ENCODE measurements at regions not wholly inside any gene's neighbourhood (a gene's known extent, or its start where the extent isn't known, plus 50 kb on each side); places are given as distances from the start of the nearest gene placed in this dataset.
A peak's percentile ranks its signal among the peaks of the same experiment; 100 is the strongest.
"Not testable (repeated sequence)": the region's sequence is repeated elsewhere in the genome, so short reads cannot be mapped to it uniquely, and the experiment has no call there.

- Mint-ChIP-seq H3K36me3 (ENCODE audit: insufficient read depth, unreplicated experiment) (no peaks in the 10 kb centered on the region), H3K27ac (ENCODE audit: low read depth, unreplicated experiment) (no peak overlapping the region), H3K27me3 (ENCODE audit: insufficient read depth, unreplicated experiment) (no peaks in the 10 kb centered on the region), H3K4me3 (ENCODE audit: unreplicated experiment) (no peak overlapping the region), H3K9me3 (ENCODE audit: unreplicated experiment) (no peaks in the 10 kb centered on the region), H3K4me1 (ENCODE audit: insufficient read depth, unreplicated experiment) (no peaks in the 10 kb centered on the region)
- intact Hi-C loops (cut with micrococcal nuclease), result no loop called here
- ChIA-PET CTCF (no interaction called here), POLR2A (no interaction called here)
- TF ChIP-seq, protein P1, sequence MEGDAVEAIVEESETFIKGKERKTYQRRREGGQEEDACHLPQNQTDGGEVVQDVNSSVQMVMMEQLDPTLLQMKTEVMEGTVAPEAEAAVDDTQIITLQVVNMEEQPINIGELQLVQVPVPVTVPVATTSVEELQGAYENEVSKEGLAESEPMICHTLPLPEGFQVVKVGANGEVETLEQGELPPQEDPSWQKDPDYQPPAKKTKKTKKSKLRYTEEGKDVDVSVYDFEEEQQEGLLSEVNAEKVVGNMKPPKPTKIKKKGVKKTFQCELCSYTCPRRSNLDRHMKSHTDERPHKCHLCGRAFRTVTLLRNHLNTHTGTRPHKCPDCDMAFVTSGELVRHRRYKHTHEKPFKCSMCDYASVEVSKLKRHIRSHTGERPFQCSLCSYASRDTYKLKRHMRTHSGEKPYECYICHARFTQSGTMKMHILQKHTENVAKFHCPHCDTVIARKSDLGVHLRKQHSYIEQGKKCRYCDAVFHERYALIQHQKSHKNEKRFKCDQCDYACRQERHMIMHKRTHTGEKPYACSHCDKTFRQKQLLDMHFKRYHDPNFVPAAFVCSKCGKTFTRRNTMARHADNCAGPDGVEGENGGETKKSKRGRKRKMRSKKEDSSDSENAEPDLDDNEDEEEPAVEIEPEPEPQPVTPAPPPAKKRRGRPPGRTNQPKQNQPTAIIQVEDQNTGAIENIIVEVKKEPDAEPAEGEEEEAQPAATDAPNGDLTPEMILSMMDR (IDR thresholded peaks at IDR 0.05; ENCODE audit: unreplicated experiment), result no peak
- BruUV-seq (replicated peaks), result no TSS peak
- no peak for DNase-seq (ENCODE audit: unreplicated experiment)
These were observed 481.6 kb downstream of the PLPP3 start for GRCh38 chr1:56097713-56098112.

- TF ChIP-seq, protein P1 (IDR thresholded peaks at IDR 0.05; ENCODE audit: unreplicated experiment), result no peak
- BruUV-seq (replicated peaks), result no TSS peak
- ChIA-PET POLR2A (no interaction called here), CTCF (no interaction called here)
- no peaks in the 10 kb centered on the region for H3K4me1 Mint-ChIP-seq (ENCODE audit: insufficient read depth, unreplicated experiment)
- no peak overlapping the region for H3K4me3 Mint-ChIP-seq (ENCODE audit: unreplicated experiment)
- intact Hi-C loops (cut with micrococcal nuclease), result no loop called here
- H3K27ac Mint-ChIP-seq (ENCODE audit: low read depth, unreplicated experiment), result no peak overlapping the region
- H3K9me3 Mint-ChIP-seq (ENCODE audit: unreplicated experiment), result no peaks in the 10 kb centered on the region
- DNase-seq (ENCODE audit: unreplicated experiment), result peak; percentile 31
- H3K27me3 Mint-ChIP-seq (ENCODE audit: insufficient read depth, unreplicated experiment), result no peaks in the 10 kb centered on the region
- no peaks in the 10 kb centered on the region for H3K36me3 Mint-ChIP-seq (ENCODE audit: insufficient read depth, unreplicated experiment)
These were observed 483.4 kb downstream of the PLPP3 start for GRCh38 chr1:56095696-56096665.

DNA sequence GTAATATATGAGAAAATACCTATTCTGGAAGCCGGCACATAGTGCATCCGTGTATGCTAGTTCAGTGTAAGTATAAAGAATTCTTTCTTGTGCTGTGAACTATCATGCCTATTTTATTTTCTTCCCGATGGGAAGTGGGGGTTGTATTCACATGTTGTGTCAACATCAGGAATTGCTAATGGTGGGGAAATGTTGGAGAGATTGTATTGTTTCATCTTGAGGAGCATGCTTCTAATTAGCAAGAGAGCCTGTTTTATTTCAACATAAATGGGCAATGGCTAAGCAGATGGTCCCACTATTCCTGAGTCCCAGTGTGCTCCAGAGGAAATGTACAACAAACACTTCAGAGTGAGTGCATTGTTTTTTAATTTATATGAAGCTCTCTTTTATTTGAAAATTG lies 485.2 kb downstream of the PLPP3 start:
- DNase-seq (ENCODE audit: unreplicated experiment), result no peak
- intact Hi-C loops (cut with micrococcal nuclease), result no loop called here
- TF ChIP-seq, protein P1 (IDR thresholded peaks at IDR 0.05; ENCODE audit: unreplicated experiment), result no peak
- Mint-ChIP-seq H3K36me3 (ENCODE audit: insufficient read depth, unreplicated experiment) (no peaks in the 10 kb centered on the region), H3K4me1 (ENCODE audit: insufficient read depth, unreplicated experiment) (no peaks in the 10 kb centered on the region), H3K27me3 (ENCODE audit: insufficient read depth, unreplicated experiment) (no peaks in the 10 kb centered on the region), H3K9me3 (ENCODE audit: unreplicated experiment) (no peaks in the 10 kb centered on the region), H3K27ac (ENCODE audit: low read depth, unreplicated experiment) (no peak overlapping the region), H3K4me3 (ENCODE audit: unreplicated experiment) (no peak overlapping the region)
- ChIA-PET POLR2A (no interaction called here), CTCF (no interaction called here)
- BruUV-seq (replicated peaks), result no TSS peak

DNA sequence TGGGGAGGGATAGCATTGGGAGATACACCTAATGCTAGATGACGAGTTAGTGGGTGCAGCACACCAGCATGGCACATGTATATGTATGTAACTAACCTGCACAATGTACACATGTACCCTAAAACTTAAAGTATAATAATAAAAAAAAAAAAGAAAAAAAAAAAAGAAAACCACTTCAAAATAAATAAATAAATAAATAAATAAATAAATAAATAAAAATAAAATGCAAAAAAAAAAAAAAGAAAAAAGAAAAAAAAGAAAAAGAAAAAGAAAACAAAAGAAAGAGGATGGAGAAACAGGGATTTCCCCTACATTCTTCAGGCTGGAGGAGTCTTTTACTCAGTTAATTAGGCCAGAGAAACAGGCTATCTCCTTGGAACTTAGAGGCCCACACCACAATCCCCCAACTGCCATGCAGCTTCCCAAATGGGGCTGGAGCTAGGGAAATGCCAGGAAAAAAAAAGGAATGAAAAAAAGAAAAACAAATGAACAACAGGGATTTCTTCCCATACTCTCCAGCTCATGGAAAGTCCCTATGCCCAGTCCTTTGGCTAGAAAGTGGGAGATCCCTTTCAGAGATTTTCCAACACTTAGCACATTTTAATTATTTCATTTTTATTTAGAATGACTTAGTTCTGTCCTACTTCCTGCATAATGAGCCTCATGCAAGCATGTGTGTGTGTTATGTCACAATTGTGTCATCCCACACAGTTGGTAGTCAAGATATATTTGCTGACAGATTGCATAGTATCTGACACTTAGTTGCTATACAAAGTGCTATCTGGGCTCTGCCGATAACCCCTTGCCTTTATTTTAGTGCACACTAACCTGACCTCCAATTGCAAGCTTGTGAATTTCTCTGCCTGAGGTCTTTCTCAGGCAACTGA lies 486.4 kb downstream of the PLPP3 start:
- H3K27me3 Mint-ChIP-seq (ENCODE audit: insufficient read depth, unreplicated experiment), result no peaks in the 10 kb centered on the region
- DNase-seq (ENCODE audit: unreplicated experiment), result no peak
- no peaks in the 10 kb centered on the region for H3K4me1 Mint-ChIP-seq (ENCODE audit: insufficient read depth, unreplicated experiment)
- ChIA-PET POLR2A (interaction anchor here (0.6 to 1.1 kb wide), 2 partner anchors 8 to 36 kb away, joined by 3 read pairs; no protein-coding TSS in a partner anchor), CTCF (no interaction called here)
- TF ChIP-seq, protein P1 (IDR thresholded peaks at IDR 0.05; ENCODE audit: unreplicated experiment), result no peak
- no peak overlapping the region for H3K4me3 Mint-ChIP-seq (ENCODE audit: unreplicated experiment)
- H3K36me3 Mint-ChIP-seq (ENCODE audit: insufficient read depth, unreplicated experiment), result no peaks in the 10 kb centered on the region
- no peaks in the 10 kb centered on the region for H3K9me3 Mint-ChIP-seq (ENCODE audit: unreplicated experiment)
- intact Hi-C loops (cut with micrococcal nuclease), result no loop called here
- BruUV-seq (replicated peaks), result no TSS peak
- H3K27ac Mint-ChIP-seq (ENCODE audit: low read depth, unreplicated experiment), result no peak overlapping the region

GRCh38 chr1:56089826-56090225 lies 489.5 kb downstream of the PLPP3 start:
- BruUV-seq (replicated peaks); H3K4me3 Mint-ChIP-seq (ENCODE audit: unreplicated experiment); CTCF ChIA-PET; H3K4me1 Mint-ChIP-seq (ENCODE audit: insufficient read depth, unreplicated experiment); H3K27me3 Mint-ChIP-seq (ENCODE audit: insufficient read depth, unreplicated experiment); intact Hi-C loops (cut with micrococcal nuclease); H3K36me3 Mint-ChIP-seq (ENCODE audit: insufficient read depth, unreplicated experiment); DNase-seq (ENCODE audit: unreplicated experiment); H3K27ac Mint-ChIP-seq (ENCODE audit: low read depth, unreplicated experiment); H3K9me3 Mint-ChIP-seq (ENCODE audit: unreplicated experiment): not testable (repeated sequence)
- POLR2A ChIA-PET, result interaction anchor here (0.6 to 0.7 kb wide), 2 partner anchors 320 to 362 kb away, joined by 3 to 4 read pairs; no protein-coding TSS in a partner anchor

Measured in MCF 10A (cell line).